COR-L47 (cell line): ENCODE measurements at regions not wholly inside any gene's neighbourhood (a gene's known extent, or its start where the extent isn't known, plus 50 kb on each side); places are given as distances from the start of the nearest gene placed in this dataset.
"Not testable (repeated sequence)": the region's sequence is repeated elsewhere in the genome, so short reads cannot be mapped to it uniquely, and the experiment has no call there.

Experiments
- DNase-seq: peaks from one replicate; lab custom pipeline; 2025; lab: John Stamatoyannopoulos, UW

GRCh38 chr1:219560856-219561255, 52.0 kb downstream of the ZC3H11B start:
- DNase-seq: no peak

- DNase-seq: no peak
These were observed 53.0 kb downstream of the ZC3H11B start for GRCh38 chr1:219559899-219560298.

GRCh38 chr1:219555806-219556205, 57.1 kb downstream of the ZC3H11B start:
- DNase-seq: peak; percentile 25

GRCh38 chr1:219555031-219555692, 57.7 kb downstream of the ZC3H11B start:
- DNase-seq: peak; percentile 42

GRCh38 chr1:219553934-219554502, 58.9 kb downstream of the ZC3H11B start:
- DNase-seq: no peak

- DNase-seq: no peak
These were observed 62.7 kb downstream of the ZC3H11B start for GRCh38 chr1:219550201-219550600.

- DNase-seq: no peak
These were observed 63.7 kb downstream of the ZC3H11B start for GRCh38 chr1:219549215-219549614.

GRCh38 chr1:219548386-219548785, 64.5 kb downstream of the ZC3H11B start:
- no peak for DNase-seq

GRCh38 chr1:219545756-219546155, 67.1 kb downstream of the ZC3H11B start:
- not testable (repeated sequence) for DNase-seq

GRCh38 chr1:219544163-219544846, 68.6 kb downstream of the ZC3H11B start:
- DNase-seq: peak; percentile 12

GRCh38 chr1:219542828-219543518, 69.9 kb downstream of the ZC3H11B start:
- no peak for DNase-seq

- DNase-seq: no peak
These were observed 71.0 kb downstream of the ZC3H11B start for GRCh38 chr1:219541946-219542345.

- DNase-seq: no peak
These were observed 73.2 kb downstream of the ZC3H11B start for GRCh38 chr1:219539645-219540254.

GRCh38 chr1:219538886-219539285, 74.0 kb downstream of the ZC3H11B start:
- DNase-seq: no peak

- no peak for DNase-seq
These were observed 75.7 kb downstream of the ZC3H11B start for GRCh38 chr1:219537223-219537631.

- DNase-seq: no peak
These were observed 76.9 kb downstream of the ZC3H11B start for GRCh38 chr1:219536038-219536437.

- DNase-seq: no peak
These were observed 77.9 kb downstream of the ZC3H11B start for GRCh38 chr1:219534991-219535390.

- no peak for DNase-seq
These were observed 79.6 kb downstream of the ZC3H11B start for GRCh38 chr1:219533280-219533679.

GRCh38 chr1:219529116-219529515, 83.8 kb downstream of the ZC3H11B start:
- DNase-seq: no peak

GRCh38 chr1:219528633-219529032, 84.3 kb downstream of the ZC3H11B start:
- DNase-seq: no peak

GRCh38 chr1:219527994-219528393, 84.9 kb downstream of the ZC3H11B start:
- DNase-seq: no peak

- DNase-seq: no peak
These were observed 86.8 kb downstream of the ZC3H11B start for GRCh38 chr1:219526074-219526473.
